ENCODE measurements at regions not wholly inside any gene's neighbourhood (a gene's known extent, or its start where the extent isn't known, plus 50 kb on each side); places are given as distances from the start of the nearest gene placed in this dataset.

GRCh38 chr5:125140855-125141254 is 394.4 kb upstream of the ZNF608 start:
- Histone ChIP-seq H3K36me3 (ENCODE audit: control insufficient read depth, insufficient read depth, low read length) (no peaks in the 10 kb centered on the region), H3K9me3 (ENCODE audit: control insufficient read depth, insufficient read depth, low read depth, low read length) (no peaks in the 10 kb centered on the region), H3K27me3 (ENCODE audit: control insufficient read depth, insufficient read depth, low read length) (no peaks in the 10 kb centered on the region), H3K4me1 (ENCODE audit: control insufficient read depth, insufficient read depth, low read length) (no peaks in the 10 kb centered on the region), H3K4me3 (ENCODE audit: low read depth, low read length) (no peak overlapping the region), H3K27ac (ENCODE audit: low read depth, low read length) (no peak overlapping the region), H3K9ac (ENCODE audit: low read length) (no peak overlapping the region)

GRCh38 chr5:125142458-125142857 is 396.0 kb upstream of the ZNF608 start:
- H3K27ac ChIP-seq (ENCODE audit: low read depth, low read length) = no peak overlapping the region

GRCh38 chr5:125143011-125143410 is 396.6 kb upstream of the ZNF608 start:
- Histone ChIP-seq H3K4me3 (ENCODE audit: low read depth, low read length) (no peak overlapping the region), H3K36me3 (ENCODE audit: control insufficient read depth, insufficient read depth, low read length) (no peaks in the 10 kb centered on the region), H3K4me1 (ENCODE audit: control insufficient read depth, insufficient read depth, low read length) (no peaks in the 10 kb centered on the region), H3K9ac (ENCODE audit: low read length) (no peak overlapping the region), H3K9me3 (ENCODE audit: control insufficient read depth, insufficient read depth, low read depth, low read length) (no peaks in the 10 kb centered on the region), H3K27ac (ENCODE audit: low read depth, low read length) (no peak overlapping the region), H3K27me3 (ENCODE audit: control insufficient read depth, insufficient read depth, low read length) (no peaks in the 10 kb centered on the region)

More at GRCh38 chr5:125142458-125142857, 396.0 kb upstream of the ZNF608 start:
- Histone ChIP-seq H3K9me3 (ENCODE audit: control insufficient read depth, insufficient read depth, low read depth, low read length) (no peaks in the 10 kb centered on the region), H3K27me3 (ENCODE audit: control insufficient read depth, insufficient read depth, low read length) (no peaks in the 10 kb centered on the region), H3K4me1 (ENCODE audit: control insufficient read depth, insufficient read depth, low read length) (no peaks in the 10 kb centered on the region), H3K36me3 (ENCODE audit: control insufficient read depth, insufficient read depth, low read length) (no peaks in the 10 kb centered on the region), H3K4me3 (ENCODE audit: low read depth, low read length) (no peak overlapping the region), H3K9ac (ENCODE audit: low read length) (no peak overlapping the region)

GRCh38 chr5:125148076-125148475 is 401.6 kb upstream of the ZNF608 start:
- peaks cover 26% of the 10 kb centered on the region for H3K4me1 ChIP-seq (ENCODE audit: control insufficient read depth, insufficient read depth, low read length)
- H3K4me3 ChIP-seq (ENCODE audit: low read depth, low read length) = no peak overlapping the region
- no peak overlapping the region for H3K27ac ChIP-seq (ENCODE audit: low read depth, low read length)
- H3K27me3 ChIP-seq (ENCODE audit: control insufficient read depth, insufficient read depth, low read length) = no peaks in the 10 kb centered on the region
- H3K9me3 ChIP-seq (ENCODE audit: control insufficient read depth, insufficient read depth, low read depth, low read length) = no peaks in the 10 kb centered on the region
- H3K9ac ChIP-seq (ENCODE audit: low read length) = no peak overlapping the region
- no peaks in the 10 kb centered on the region for H3K36me3 ChIP-seq (ENCODE audit: control insufficient read depth, insufficient read depth, low read length)

- Histone ChIP-seq H3K4me1 (ENCODE audit: control insufficient read depth, insufficient read depth, low read length) (peaks cover 31% of the 10 kb centered on the region), H3K27ac (ENCODE audit: low read depth, low read length) (no peak overlapping the region), H3K9me3 (ENCODE audit: control insufficient read depth, insufficient read depth, low read depth, low read length) (no peaks in the 10 kb centered on the region), H3K4me3 (ENCODE audit: low read depth, low read length) (no peak overlapping the region), H3K9ac (ENCODE audit: low read length) (no peak overlapping the region), H3K36me3 (ENCODE audit: control insufficient read depth, insufficient read depth, low read length) (no peaks in the 10 kb centered on the region), H3K27me3 (ENCODE audit: control insufficient read depth, insufficient read depth, low read length) (no peaks in the 10 kb centered on the region)
Observed at GRCh38 chr5:125148706-125149105, 402.3 kb upstream of the ZNF608 start.

GRCh38 chr5:125149110-125149509 is 402.7 kb upstream of the ZNF608 start:
- Histone ChIP-seq H3K27me3 (ENCODE audit: control insufficient read depth, insufficient read depth, low read length) (no peaks in the 10 kb centered on the region), H3K9ac (ENCODE audit: low read length) (no peak overlapping the region), H3K36me3 (ENCODE audit: control insufficient read depth, insufficient read depth, low read length) (no peaks in the 10 kb centered on the region), H3K4me3 (ENCODE audit: low read depth, low read length) (no peak overlapping the region), H3K27ac (ENCODE audit: low read depth, low read length) (no peak overlapping the region), H3K4me1 (ENCODE audit: control insufficient read depth, insufficient read depth, low read length) (peaks cover 32% of the 10 kb centered on the region), H3K9me3 (ENCODE audit: control insufficient read depth, insufficient read depth, low read depth, low read length) (no peaks in the 10 kb centered on the region)

GRCh38 chr5:125149527-125149926 is 403.1 kb upstream of the ZNF608 start:
- peaks cover 32% of the 10 kb centered on the region for H3K4me1 ChIP-seq (ENCODE audit: control insufficient read depth, insufficient read depth, low read length)
- H3K27me3 ChIP-seq (ENCODE audit: control insufficient read depth, insufficient read depth, low read length) = no peaks in the 10 kb centered on the region
- H3K9me3 ChIP-seq (ENCODE audit: control insufficient read depth, insufficient read depth, low read depth, low read length) = no peaks in the 10 kb centered on the region
- H3K36me3 ChIP-seq (ENCODE audit: control insufficient read depth, insufficient read depth, low read length) = no peaks in the 10 kb centered on the region
- no peak overlapping the region for H3K4me3 ChIP-seq (ENCODE audit: low read depth, low read length)
- H3K9ac ChIP-seq (ENCODE audit: low read length) = no peak overlapping the region
- no peak overlapping the region for H3K27ac ChIP-seq (ENCODE audit: low read depth, low read length)

GRCh38 chr5:125150041-125150669 is 403.7 kb upstream of the ZNF608 start:
- H3K9me3 ChIP-seq (ENCODE audit: control insufficient read depth, insufficient read depth, low read depth, low read length) = no peaks in the 10 kb centered on the region
- H3K27me3 ChIP-seq (ENCODE audit: control insufficient read depth, insufficient read depth, low read length) = no peaks in the 10 kb centered on the region
- no peaks in the 10 kb centered on the region for H3K36me3 ChIP-seq (ENCODE audit: control insufficient read depth, insufficient read depth, low read length)
- H3K4me3 ChIP-seq (ENCODE audit: low read depth, low read length) = no peak overlapping the region
- H3K4me1 ChIP-seq (ENCODE audit: control insufficient read depth, insufficient read depth, low read length) = peaks cover 32% of the 10 kb centered on the region
- H3K9ac ChIP-seq (ENCODE audit: low read length) = no peak overlapping the region
- H3K27ac ChIP-seq (ENCODE audit: low read depth, low read length) = no peak overlapping the region

GRCh38 chr5:125151150-125151900 is 404.9 kb upstream of the ZNF608 start:
- H3K4me3 ChIP-seq (ENCODE audit: low read depth, low read length) = no peak overlapping the region
- no peak overlapping the region for H3K9ac ChIP-seq (ENCODE audit: low read length)
- H3K27ac ChIP-seq (ENCODE audit: low read depth, low read length) = no peak overlapping the region; the same call in 1 of the 2 replicates
- no peaks in the 10 kb centered on the region for H3K36me3 ChIP-seq (ENCODE audit: control insufficient read depth, insufficient read depth, low read length)
- no peaks in the 10 kb centered on the region for H3K9me3 ChIP-seq (ENCODE audit: control insufficient read depth, insufficient read depth, low read depth, low read length)
- H3K4me1 ChIP-seq (ENCODE audit: control insufficient read depth, insufficient read depth, low read length) = peaks cover 32% of the 10 kb centered on the region
- no peaks in the 10 kb centered on the region for H3K27me3 ChIP-seq (ENCODE audit: control insufficient read depth, insufficient read depth, low read length)

- H3K36me3 ChIP-seq (ENCODE audit: control insufficient read depth, insufficient read depth, low read length) = no peaks in the 10 kb centered on the region
Observed at GRCh38 chr5:125152044-125152443, 405.6 kb upstream of the ZNF608 start.

GRCh38 chr5:125152461-125153189 is 406.2 kb upstream of the ZNF608 start:
- Histone ChIP-seq H3K36me3 (ENCODE audit: control insufficient read depth, insufficient read depth, low read length) (no peaks in the 10 kb centered on the region), H3K4me1 (ENCODE audit: control insufficient read depth, insufficient read depth, low read length) (peaks cover 38% of the 10 kb centered on the region), H3K9me3 (ENCODE audit: control insufficient read depth, insufficient read depth, low read depth, low read length) (no peaks in the 10 kb centered on the region), H3K27ac (ENCODE audit: low read depth, low read length) (no peak overlapping the region), H3K9ac (ENCODE audit: low read length) (no peak overlapping the region), H3K27me3 (ENCODE audit: control insufficient read depth, insufficient read depth, low read length) (no peaks in the 10 kb centered on the region), H3K4me3 (ENCODE audit: low read depth, low read length) (no peak overlapping the region)

More at GRCh38 chr5:125152044-125152443, 405.6 kb upstream of the ZNF608 start:
- Histone ChIP-seq H3K9me3 (ENCODE audit: control insufficient read depth, insufficient read depth, low read depth, low read length) (no peaks in the 10 kb centered on the region), H3K27ac (ENCODE audit: low read depth, low read length) (no peak overlapping the region; the same call in 1 of the 2 replicates), H3K9ac (ENCODE audit: low read length) (no peak overlapping the region), H3K4me1 (ENCODE audit: control insufficient read depth, insufficient read depth, low read length) (peaks cover 32% of the 10 kb centered on the region), H3K27me3 (ENCODE audit: control insufficient read depth, insufficient read depth, low read length) (no peaks in the 10 kb centered on the region), H3K4me3 (ENCODE audit: low read depth, low read length) (no peak overlapping the region)

Measured in HUES6 (cell line).